GM19468 (cell line): ENCODE measurements at regions not wholly inside any gene's neighbourhood (a gene's known extent, or its start where the extent isn't known, plus 50 kb on each side); places are given as distances from the start of the nearest gene placed in this dataset.
"Not testable (repeated sequence)": the region's sequence is repeated elsewhere in the genome, so short reads cannot be mapped to it uniquely, and the experiment has no call there.

Experiments used
- ATAC-seq: cut with Tn5 transposase; IDR thresholded peaks from one replicate; pipeline ENCODE4 v1.9.1; 2021; ENCODE audit warnings: mild to moderate bottlenecking, moderate library complexity, moderate number of reproducible peaks; ENCODE audit not compliant: unreplicated experiment; ENCODE audit errors: extremely low read depth

DNA sequence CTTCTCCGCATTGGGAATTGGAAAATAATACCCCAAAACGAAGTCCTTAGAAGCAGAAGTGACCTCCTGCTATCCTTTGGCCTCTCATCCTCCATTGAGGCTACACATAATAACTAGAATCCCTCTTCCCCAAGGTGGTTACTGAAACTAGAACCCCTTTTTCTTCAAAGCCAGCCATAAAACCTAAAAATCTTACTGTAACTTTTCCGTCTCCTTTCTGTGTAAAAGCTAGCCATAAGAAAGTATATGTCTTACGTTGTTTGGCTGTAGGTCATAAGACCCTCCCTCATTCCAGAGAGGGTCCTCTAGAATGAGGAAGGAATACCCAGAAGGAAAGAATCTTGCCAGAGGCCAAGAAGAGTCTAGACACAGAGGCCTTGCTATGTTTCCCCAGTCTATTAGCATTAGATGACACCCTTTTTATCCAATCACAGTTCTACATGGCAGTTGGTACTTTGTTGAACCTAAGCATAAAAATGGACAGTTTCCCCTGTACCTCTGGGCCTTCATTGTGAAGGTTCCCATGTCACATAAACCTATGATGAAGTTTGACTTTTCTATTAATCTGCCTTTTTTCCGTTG is 133.9 kb upstream of the BTN3A2 start:
- ATAC-seq, result no peak

DNA sequence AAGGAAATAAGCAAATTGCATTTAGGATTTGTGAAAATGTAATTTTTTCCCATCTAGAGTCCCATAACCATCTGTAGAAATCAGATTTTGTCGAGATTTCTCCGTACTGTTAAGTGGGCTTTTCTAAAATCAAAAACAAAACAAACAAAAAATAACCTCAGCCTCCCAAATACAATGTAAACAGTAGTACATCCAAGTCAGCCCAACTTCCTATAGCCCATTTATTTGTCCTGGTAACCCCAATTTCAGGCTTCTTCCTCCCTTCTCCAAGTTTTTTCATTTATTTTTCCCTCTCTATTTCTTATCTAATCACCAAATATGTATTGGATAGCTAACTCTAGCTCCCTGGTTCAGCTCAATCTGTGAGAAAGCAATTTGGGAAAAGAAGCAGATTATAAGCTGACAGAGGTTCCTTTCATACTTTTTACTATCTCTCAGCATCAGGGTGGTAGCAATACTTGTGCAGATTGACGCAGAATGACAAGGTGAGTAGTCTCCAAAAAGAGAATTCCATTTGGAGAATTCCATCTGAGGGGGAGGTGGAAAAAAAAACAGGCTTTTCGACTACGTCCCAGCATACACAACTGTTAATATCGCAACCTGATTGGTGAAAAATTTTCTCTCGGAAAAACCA is 132.6 kb upstream of the BTN3A2 start:
- ATAC-seq, result no peak

DNA sequence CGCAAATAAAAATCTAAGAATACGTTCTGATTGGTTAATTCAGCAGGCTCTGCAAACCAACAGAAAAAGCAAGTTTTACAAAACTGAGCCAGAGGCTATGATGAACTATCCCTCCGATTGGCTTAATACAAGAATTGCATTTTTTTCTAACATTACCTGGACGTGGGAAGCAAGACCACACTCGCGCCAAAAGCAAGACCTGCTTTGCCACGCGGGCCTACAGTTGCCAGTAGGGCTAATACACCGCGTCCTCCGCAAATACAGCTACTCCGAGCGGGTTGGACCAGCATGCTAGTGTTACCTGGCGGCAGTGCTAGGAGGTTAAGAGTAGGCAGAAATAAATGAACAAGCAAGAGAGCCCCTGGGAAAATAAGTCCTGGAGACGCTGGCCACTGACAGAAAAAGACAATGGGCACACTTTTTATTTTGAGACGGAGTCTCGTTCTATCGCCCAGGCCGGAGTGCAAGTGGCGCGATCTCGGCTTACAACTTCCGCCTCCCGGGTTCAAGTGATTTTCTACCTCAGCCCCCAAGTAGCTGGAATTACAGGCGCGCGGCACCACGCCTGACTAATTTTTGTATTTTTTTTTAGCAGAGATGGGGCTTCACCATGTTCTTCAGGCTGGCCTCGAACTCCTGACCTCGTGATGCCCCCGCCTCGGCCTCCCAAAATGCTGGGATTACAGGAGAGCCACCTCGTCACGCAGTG is 131.9 kb upstream of the BTN3A2 start:
- no peak for ATAC-seq

DNA sequence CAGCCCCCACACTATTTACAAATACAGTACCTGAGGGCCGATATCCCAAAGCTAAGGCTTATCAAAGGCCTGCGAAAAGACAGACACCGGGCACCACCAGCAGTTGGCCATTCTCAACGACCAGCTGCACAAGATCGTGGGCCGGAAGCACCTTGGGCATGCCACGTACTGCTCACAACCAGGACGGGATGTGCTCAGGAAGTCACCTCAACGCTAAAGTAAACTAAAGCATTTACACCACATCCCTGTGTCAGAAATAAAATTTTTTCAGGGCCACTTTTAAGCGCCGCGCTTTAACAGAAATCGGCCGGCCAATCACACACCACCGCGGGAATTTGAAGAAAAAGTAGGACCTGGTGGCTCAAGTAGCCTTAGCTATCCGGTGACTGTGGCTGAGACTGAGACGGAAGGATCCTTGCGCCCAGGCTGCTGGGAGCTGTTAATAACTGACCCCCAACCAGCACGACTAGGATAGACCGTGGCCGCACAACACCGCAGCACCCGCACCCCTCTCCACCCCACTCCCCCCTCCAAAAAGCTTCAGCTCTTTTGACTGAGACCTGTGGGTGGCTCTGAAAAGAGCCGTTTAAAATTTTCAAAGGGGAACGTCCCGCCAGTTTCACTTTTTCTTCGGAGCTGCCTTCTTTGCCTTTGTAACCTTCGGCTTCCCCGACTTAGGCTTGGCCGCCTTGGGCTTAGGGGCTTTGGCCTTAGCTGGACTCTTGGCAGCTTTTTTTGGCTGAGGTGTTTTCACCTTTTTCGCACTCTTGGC is 131.2 kb upstream of the BTN3A2 start:
- no peak for ATAC-seq

DNA sequence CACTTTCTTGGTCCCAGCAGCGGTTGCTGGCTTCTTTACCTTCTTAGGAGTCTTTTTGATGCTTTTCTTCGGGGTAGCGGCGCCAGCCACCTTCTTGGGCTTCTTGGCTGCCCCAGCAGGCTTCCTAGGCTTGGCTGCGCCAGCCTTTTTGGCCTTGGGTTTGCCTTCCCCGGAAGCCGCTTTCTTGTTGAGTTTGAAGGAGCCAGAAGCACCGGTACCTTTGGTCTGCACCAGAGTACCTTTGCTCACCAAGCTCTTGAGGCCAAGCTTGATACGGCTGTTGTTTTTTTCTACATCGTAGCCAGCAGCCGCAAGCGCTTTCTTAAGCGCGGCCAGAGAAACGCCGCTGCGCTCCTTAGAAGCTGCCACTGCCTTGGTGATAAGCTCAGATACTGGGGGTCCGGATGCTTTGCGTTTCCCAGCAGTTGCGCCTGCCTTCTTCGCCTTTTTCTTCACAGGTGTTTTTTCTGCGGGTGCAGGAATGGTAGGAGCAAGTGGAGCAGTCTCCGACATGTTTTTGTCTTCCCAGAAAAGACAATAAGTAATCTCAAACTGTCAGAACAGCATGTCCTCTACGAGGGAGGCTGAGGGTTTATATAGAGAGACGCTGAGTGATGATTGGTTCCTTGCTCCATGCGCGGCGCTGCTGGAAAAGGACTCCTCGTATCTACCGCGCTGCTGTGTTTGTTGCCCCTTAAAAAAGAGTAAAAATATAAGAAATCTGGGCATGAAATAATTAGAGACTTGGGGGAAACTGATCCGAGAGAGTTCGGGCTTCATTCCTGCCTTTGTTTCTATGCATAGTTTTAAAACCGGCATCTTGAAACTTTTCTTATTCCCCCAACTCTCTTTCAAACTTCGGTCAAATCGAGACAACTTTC is 130.3 kb upstream of the BTN3A2 start:
- peak; percentile 47 for ATAC-seq

DNA sequence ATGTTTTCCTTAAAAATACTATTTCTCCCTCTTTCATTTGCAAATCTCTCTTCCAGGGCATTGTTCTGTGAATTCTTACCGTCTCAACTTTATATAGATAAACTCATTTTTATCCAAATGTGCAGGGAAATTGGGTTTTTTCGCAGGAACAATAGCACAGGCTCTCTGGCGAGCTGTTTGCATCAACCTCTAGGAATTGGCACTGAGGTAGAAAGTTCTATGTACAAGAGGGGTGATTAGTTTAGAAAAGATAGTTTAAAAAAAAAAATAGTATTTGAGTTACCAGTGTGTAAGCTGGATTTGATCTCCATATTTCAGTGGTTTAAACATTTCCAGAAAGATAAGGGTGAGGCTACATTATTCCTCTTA is 129.7 kb upstream of the BTN3A2 start:
- no peak for ATAC-seq

DNA sequence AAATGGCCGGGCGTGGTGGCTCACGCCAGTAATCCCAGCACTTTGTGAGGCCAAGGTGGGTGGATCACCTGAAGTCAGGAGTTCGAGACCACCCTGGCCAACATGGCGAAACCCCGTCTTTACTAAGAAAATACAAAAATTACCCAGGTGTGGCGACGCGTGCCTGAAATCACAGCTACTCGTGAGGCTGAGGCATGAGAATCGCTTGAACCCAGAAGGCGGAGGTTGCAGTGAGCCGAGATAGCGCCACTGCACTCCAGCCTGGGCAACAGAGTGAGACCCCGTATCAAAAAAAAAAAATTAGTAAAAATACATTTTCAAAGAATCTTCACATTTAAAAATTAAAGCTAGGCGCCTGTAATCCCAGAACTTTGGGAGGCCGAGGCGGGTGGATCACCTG is 125.6 kb upstream of the BTN3A2 start:
- not testable (repeated sequence) for ATAC-seq

DNA sequence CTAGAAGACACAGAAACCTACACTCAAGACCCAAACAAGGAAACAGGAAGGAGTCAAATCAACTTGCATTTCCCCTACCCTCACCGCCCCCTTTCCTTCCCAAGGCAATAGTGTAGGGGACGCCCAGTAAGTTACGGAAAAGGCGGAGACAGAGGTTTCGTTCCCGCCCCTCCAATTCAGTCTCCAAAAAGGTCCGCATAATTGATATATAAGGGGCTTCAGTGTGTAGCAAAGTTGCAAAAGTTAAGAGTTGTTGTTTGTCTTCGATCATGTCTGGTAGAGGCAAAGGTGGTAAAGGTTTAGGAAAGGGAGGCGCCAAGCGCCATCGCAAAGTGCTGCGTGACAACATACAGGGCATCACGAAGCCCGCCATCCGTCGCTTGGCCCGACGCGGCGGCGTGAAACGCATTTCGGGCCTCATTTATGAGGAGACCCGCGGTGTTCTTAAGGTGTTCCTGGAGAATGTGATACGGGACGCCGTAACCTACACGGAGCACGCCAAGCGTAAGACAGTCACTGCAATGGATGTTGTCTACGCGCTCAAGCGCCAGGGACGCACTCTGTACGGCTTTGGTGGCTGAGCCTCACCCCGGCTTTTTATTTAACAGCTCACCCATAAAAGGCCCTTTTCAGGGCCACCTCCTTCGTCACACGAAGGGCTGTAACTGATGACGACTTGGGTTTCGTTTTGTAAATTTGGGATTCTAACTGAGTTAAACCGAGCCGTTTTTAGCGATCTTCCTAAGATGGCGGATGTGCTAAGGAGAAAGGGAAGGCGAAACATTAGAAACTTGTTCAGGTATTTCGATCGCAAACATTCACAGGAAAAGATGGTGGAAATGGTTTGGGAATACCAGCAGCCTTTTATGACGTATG is 124.6 kb upstream of the BTN3A2 start:
- ATAC-seq, result peak; percentile 17

DNA sequence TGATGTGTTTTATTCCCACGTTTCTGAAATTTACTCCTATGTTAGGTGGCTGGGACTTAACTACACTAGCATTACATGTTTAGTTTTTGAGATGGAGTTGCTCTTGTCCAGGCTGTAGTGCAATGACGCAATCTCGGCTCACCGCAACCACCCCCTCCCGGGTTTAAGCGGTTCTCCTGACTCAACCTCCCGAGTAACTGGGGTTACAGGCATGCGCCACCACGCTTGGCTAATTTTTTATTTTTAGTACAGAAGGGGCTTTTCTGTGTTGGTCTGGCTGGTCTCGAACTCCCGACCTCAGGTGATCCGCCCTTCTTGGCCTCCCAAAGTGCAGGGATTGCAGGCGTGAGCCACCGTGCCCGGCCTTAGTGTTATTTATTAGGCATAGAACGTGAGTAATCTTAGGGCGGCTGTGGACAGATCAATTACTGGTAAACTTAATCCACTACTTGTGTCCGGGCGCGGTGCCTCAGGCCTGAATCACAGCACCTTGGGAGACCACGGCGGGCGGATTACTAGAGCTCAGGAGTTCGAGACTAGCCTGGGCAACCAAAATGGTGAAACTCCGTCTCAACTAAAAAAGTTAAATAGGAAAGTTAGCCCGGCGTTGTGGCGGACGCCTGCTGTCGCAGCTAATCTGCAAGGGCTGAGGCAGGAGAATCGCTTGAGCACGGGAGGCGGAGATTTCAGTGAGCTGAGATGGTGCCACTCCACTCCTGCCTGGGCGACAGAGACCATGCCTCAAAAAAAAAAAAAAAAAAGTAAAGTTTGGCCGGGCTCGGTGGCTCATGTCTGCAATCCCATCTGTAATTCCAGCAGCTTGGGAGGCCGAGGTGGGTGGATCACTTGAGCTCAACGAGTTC is 123.7 kb upstream of the BTN3A2 start:
- ATAC-seq, result no peak

DNA sequence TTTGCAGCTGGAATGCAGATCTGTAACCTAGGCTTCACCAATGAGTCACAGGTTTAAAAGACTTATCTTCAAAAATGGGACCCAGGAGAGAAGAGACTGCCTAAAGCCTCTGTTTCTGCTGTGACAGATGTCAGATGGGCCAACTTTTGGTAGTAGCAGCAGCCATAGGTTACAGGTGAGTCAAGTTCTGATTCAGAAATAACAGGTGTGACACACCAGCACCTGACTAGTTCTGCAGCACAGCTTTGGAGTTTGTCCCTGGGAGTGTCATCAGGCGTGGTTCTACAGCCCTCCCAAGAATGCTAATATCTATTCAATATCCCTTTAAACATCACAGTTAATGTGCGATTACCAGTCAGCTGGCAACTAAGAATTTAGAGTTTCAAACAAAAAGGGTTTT is 121.9 kb upstream of the BTN3A2 start:
- ATAC-seq, result no peak

DNA sequence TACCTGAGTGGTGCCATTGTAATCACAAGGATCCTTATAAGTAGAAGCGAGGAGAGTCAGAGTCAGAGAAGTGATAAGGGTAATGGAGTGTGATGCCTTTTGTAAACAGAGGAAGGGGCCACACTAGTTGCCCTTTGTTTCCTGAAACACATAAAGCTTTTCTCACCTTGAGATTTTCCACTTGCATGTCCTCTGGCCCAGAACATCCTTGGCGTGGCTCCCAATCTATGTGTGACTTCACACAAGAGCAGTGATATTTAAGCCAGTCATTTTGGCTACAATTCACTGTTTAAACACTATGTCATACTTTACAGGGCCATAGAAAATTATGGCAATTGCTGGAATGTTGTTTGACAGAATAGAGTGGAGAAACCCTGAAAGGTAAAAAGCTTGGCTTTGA is 121.2 kb upstream of the BTN3A2 start:
- ATAC-seq, result no peak

DNA sequence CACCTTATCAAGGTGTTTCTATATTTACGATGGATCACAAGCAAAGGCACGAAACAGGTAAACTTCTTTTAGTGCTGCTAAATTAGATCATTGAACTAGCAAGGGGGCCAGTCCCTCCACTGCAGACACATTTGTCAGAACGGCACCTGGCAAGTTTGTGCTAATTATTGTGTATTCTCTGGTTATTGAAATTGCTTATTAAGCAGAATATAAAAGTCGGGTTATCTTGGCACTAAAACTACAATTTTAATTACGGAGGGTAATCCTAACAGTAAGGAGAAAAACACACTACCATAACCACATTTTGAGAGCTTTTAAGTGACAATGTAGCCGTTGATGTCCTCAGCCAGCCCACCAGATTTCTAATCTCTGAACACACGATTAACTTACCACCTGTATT is 118.9 kb upstream of the BTN3A2 start:
- no peak for ATAC-seq

DNA sequence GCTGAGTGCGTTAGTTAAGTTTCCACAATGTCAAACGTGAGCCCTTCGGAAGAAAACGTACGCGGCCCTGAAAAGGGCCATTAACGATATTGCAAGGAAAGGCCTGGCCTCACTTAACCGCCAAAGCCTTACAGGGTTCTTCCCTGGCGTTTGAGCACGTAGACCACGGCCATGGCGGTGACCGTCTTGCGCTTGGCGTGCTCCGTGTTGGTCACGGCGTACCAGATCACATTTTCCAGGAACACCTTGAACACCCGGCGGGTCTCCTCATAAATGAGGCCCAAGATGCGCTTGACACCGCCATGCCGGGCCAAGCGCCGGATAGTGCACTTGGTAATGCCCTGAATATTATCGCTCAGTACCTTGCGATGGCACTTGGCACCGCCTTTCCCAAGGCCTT is 118.4 kb upstream of the BTN3A2 start:
- ATAC-seq, result no peak

DNA sequence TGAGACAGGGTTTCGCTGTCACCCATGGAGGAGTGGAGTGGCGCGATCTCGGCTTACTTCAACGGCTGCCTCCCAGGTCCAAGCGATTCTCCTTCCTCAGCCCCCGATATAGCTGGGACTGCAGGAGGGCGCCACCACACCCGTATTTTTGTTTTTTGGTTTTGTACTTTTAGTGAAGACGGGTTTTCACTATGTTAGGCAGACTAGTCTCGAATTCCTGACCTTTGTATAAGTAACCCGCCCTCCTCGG is 115.4 kb upstream of the BTN3A2 start:
- ATAC-seq, result no peak

DNA sequence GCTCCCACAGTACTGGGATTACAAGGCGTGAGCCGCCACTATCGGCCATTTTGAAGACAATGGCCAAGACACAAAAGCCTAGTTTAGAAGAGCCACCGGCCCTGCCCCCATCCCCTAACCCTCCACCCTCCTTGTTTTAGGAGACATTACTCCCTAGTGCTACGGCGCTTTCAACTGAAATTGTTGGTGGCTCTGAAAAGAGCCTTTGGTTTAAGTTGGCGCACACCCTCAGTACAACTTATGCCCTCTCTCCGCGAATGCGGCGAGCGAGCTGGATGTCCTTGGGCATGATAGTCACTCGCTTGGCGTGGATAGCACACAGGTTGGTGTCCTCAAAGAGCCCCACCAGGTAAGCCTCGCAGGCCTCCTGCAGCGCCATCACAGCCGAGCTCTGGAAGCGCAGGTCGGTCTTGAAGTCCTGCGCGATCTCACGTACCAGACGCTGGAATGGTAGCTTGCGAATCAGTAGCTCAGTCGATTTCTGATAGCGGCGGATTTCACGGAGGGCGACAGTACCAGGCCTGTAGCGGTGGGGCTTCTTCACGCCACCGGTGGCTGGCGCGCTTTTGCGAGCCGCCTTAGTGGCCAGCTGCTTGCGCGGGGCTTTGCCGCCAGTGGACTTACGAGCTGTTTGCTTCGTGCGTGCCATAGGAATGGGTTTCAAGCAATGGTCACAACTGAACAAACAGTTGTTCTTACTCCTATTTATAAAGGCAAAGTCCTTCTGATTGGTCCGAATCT is 114.9 kb upstream of the BTN3A2 start:
- ATAC-seq, result peak; percentile 14

DNA sequence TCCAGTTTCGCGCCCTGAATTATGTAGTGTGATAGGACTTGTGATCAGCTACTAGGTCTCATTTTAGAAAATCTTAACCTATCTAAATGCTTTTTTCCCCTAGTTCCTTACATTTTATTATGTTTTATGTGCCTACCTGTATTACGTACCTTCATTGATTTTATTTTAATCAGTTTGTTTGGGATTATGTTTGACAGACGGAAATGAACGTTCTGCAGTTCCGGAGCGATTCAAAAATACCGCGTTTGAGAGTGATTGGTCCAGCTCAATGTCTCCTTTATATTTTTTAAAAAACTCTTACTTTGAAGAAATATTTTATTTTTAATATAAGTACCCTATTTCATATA is 114.3 kb upstream of the BTN3A2 start:
- no peak for ATAC-seq

DNA sequence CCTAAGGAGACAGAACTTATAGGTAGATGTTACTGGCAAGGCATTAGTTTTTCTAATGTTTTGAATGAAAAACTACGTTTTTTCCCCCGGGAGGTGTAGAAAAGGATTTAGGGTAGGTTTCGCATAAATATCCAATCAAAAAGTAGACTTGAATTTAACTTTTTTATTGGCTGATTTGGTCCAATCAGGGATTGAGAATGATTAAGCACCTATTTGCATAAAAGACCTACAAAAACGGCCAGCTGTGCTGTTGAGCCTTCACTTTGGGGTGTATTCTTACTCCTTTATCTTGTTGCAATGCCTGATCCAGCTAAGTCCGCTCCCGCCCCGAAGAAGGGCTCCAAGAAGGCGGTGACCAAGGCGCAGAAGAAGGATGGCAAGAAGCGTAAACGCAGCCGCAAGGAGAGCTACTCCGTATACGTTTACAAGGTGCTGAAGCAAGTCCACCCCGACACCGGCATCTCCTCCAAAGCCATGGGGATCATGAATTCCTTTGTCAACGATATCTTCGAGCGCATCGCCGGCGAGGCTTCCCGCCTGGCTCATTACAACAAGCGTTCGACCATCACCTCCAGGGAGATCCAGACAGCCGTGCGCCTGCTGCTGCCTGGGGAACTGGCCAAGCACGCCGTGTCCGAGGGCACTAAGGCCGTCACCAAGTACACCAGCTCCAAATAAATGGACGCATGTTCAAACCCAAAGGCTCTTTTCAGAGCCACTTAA is 113.5 kb upstream of the BTN3A2 start:
- peak; percentile 23 for ATAC-seq
